NCI-H2196 (cell line): ENCODE measurements at regions not wholly inside any gene's neighbourhood (a gene's known extent, or its start where the extent isn't known, plus 50 kb on each side); places are given as distances from the start of the nearest gene placed in this dataset.
A peak's percentile ranks its signal among the peaks of the same experiment; 100 is the strongest.

ENCODE experiments used
- DNase-seq: peaks from one replicate; lab custom pipeline; 2025; ENCODE audit not compliant: unreplicated experiment; lab: John Stamatoyannopoulos, UW

GRCh38 chr7:45986355-45987298 lies 65.6 kb upstream of the IGFBP3 start:
- DNase-seq: no peak

GRCh38 chr7:45985902-45986301 lies 64.8 kb upstream of the IGFBP3 start:
- no peak for DNase-seq

GRCh38 chr7:45984386-45985295 lies 63.6 kb upstream of the IGFBP3 start:
- DNase-seq: no peak

- no peak for DNase-seq
Observed at GRCh38 chr7:45983720-45984255, 62.7 kb upstream of the IGFBP3 start.

- DNase-seq: no peak
Observed at GRCh38 chr7:45982907-45983719, 62.0 kb upstream of the IGFBP3 start.

- no peak for DNase-seq
Observed at GRCh38 chr7:45982132-45982531, 61.1 kb upstream of the IGFBP3 start.

- DNase-seq: no peak
Observed at GRCh38 chr7:45980973-45981372, 59.9 kb upstream of the IGFBP3 start.

- DNase-seq: no peak
Observed at GRCh38 chr7:45980181-45980905, 59.3 kb upstream of the IGFBP3 start.

- no peak for DNase-seq
Observed at GRCh38 chr7:45979275-45980180, 58.5 kb upstream of the IGFBP3 start.

GRCh38 chr7:45978731-45979211 lies 57.7 kb upstream of the IGFBP3 start:
- DNase-seq: no peak

GRCh38 chr7:45978010-45978681 lies 57.1 kb upstream of the IGFBP3 start:
- peak; percentile 8 for DNase-seq

- no peak for DNase-seq
Observed at GRCh38 chr7:45977256-45977780, 56.2 kb upstream of the IGFBP3 start.

- no peak for DNase-seq
Observed at GRCh38 chr7:45976485-45976856, 55.4 kb upstream of the IGFBP3 start.

- no peak for DNase-seq
Observed at GRCh38 chr7:45975847-45976484, 54.9 kb upstream of the IGFBP3 start.

- DNase-seq: no peak
Observed at GRCh38 chr7:45975367-45975766, 54.3 kb upstream of the IGFBP3 start.

- no peak for DNase-seq
Observed at GRCh38 chr7:45974540-45975360, 53.7 kb upstream of the IGFBP3 start.
